Keratinocyte (primary cell): ENCODE measurements at regions not wholly inside any gene's neighbourhood (a gene's known extent, or its start where the extent isn't known, plus 50 kb on each side); places are given as distances from the start of the nearest gene placed in this dataset.

Experiments
- DNase-seq: peaks from one replicate; pipeline ENCODE4 v3.0.0-alpha.2; 2011; ENCODE audit warnings: low read depth, missing footprints, low spot score
- FAIRE-seq: peaks from 2 replicates; lab custom pipeline; 2011; peaks lifted over from hg19 to GRCh38; lab: Jason Lieb, UNC
- H2AFZ ChIP-seq: 2 replicates; pipeline ENCODE4 v1.6.0; 2012; ENCODE audit warnings: low read length, control low read depth, inconsistent platforms; ENCODE audit not compliant: control insufficient read depth
- H3K27ac ChIP-seq: 2 replicates; pipeline ENCODE4 v1.5.1; 2011; ENCODE audit warnings: low read length; ENCODE audit not compliant: control insufficient read depth, insufficient read depth
- H3K27me3 ChIP-seq: 3 replicates; pipeline ENCODE4 v1.6.0; 2011; ENCODE audit warnings: low read length; ENCODE audit not compliant: control insufficient read depth, insufficient read depth; ENCODE audit errors: extremely low read depth
- H3K36me3 ChIP-seq, 2 experiments: 2 replicates in 1 of 2; 3 replicates in 1 of 2; pipeline ENCODE4 v1.5.1; 2011; ENCODE audit warnings: low read length in 2 of 2, mild to moderate bottlenecking in 1 of 2; ENCODE audit not compliant: control insufficient read depth in 2 of 2, insufficient read depth in 2 of 2; ENCODE audit errors: extremely low read depth in 1 of 2
- H3K4me1 ChIP-seq: 3 replicates; pipeline ENCODE4 v1.5.1; 2011; ENCODE audit warnings: low read length; ENCODE audit not compliant: control insufficient read depth, insufficient read depth; ENCODE audit errors: extremely low read depth
- H3K4me2 ChIP-seq: 3 replicates; pipeline ENCODE4 v1.6.0; 2011; ENCODE audit warnings: low read depth, low read length; ENCODE audit not compliant: control insufficient read depth, insufficient read depth; ENCODE audit errors: extremely low read depth
- H3K4me3 ChIP-seq, 3 experiments: fragments of 200-600 bp in 1 of 3; sonication (generic) in 1 of 3; 2 replicates in 2 of 3; 3 replicates in 1 of 3; pipeline ENCODE4 v1.5.1; 2011 to 2016; ENCODE audit warnings: low read length in 3 of 3, mild to moderate bottlenecking in 3 of 3, control low read depth in 2 of 3, inconsistent platforms in 1 of 3, low read depth in 1 of 3, mixed read lengths in 1 of 3, mixed run types in 1 of 3, moderate library complexity in 1 of 3; ENCODE audit not compliant: control insufficient read depth in 2 of 3, insufficient read depth in 2 of 3; ENCODE audit errors: extremely low read depth in 1 of 3
- H3K79me2 ChIP-seq: 2 replicates; pipeline ENCODE4 v1.6.0; 2012; ENCODE audit warnings: low read length; ENCODE audit not compliant: control insufficient read depth, insufficient read depth
- H3K9ac ChIP-seq: 3 replicates; pipeline ENCODE4 v1.6.0; 2011; ENCODE audit warnings: low read length; ENCODE audit not compliant: control insufficient read depth, insufficient read depth; ENCODE audit errors: extremely low read depth
- H3K9me1 ChIP-seq: 3 replicates; pipeline ENCODE4 v1.6.0; 2011; ENCODE audit warnings: low read length; ENCODE audit not compliant: control insufficient read depth, insufficient read depth; ENCODE audit errors: extremely low read depth
- H3K9me3 ChIP-seq: 2 replicates; pipeline ENCODE4 v1.5.1; 2012; ENCODE audit warnings: low read depth, low read length; ENCODE audit not compliant: control insufficient read depth
- H4K20me1 ChIP-seq: 3 replicates; pipeline ENCODE4 v1.6.0; 2011; ENCODE audit warnings: low read length; ENCODE audit not compliant: control insufficient read depth, insufficient read depth; ENCODE audit errors: extremely low read depth
- EZH2 ChIP-seq: IDR thresholded peaks from one replicate; pipeline ENCODE4 v1.6.1; 2012; ENCODE audit warnings: inconsistent platforms, mild to moderate bottlenecking, low read length, moderate library complexity
- dilution Hi-C: fragments of 300-500 bp; cut with MboI; formaldehyde crosslinking; loops from one replicate; pipeline ENCODE4 v1.7.0; 2020; ENCODE audit warnings: low sequenced_read_pairs; ENCODE audit not compliant: extremely low pct_ligation_motif_present
- TF ChIP-seq, protein P1 (sequence below), 3 experiments: IDR thresholded peaks in 1 of 3; conservative IDR thresholded peaks in 1 of 3; optimal IDR thresholded peaks in 1 of 3; 2 replicates in 2 of 3; 3 replicates in 1 of 3; pipeline versions ENCODE3 to v1.5.1; 2011; ENCODE audit warnings: low read length in 3 of 3, mild to moderate bottlenecking in 3 of 3, moderate library complexity in 2 of 3, control low read depth in 1 of 3, inconsistent platforms in 1 of 3; ENCODE audit not compliant: insufficient read depth in 2 of 3; ENCODE audit errors: extremely low read depth in 1 of 3

DNA sequence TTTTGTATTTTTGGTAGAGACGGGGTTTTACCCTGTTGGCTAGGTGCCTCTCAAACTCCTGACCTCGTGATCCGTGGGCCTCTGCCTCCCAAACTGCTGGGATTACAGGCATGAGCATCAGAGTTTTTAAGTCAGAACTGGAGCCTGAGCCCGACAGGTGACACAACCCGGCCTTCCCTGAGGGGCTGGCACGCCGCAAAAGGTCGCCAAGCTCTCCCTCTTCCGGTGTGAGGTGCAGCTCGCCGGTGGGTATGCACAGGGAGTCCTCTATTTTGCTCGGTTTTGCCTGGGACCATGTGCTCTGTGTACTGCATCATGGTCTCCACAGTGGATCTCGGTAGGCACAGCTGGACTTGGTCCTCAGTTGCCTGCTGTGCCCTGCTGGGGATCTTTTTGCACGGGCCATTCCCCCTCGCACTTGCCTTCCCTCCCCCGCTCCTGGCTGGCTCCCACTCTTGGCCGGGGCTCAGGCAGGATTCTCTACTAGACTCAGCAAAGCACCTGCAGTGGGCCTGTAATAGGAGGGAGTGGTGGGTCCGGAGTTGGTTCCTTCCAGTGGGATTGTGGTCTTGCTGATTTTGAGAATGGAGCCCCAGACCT lies 101.2 kb upstream of the KLF13 start:
- no peak for DNase-seq
- Histone ChIP-seq H2AFZ (no peak overlapping the region), H3K27ac (no peak overlapping the region), H3K27me3 (peaks cover 6% of the 10 kb centered on the region), H3K36me3 (no peaks in the 10 kb centered on the region), H3K79me2 (no peaks in the 10 kb centered on the region), H4K20me1 (no peaks in the 10 kb centered on the region), H3K9me3 (no peaks in the 10 kb centered on the region), H3K9me1 (no peaks in the 10 kb centered on the region), H3K9ac (no peak overlapping the region), H3K4me3 (no peak overlapping the region), H3K4me2 (no peak overlapping the region), H3K4me1 (no peaks in the 10 kb centered on the region)
- TF ChIP-seq, protein P1, sequence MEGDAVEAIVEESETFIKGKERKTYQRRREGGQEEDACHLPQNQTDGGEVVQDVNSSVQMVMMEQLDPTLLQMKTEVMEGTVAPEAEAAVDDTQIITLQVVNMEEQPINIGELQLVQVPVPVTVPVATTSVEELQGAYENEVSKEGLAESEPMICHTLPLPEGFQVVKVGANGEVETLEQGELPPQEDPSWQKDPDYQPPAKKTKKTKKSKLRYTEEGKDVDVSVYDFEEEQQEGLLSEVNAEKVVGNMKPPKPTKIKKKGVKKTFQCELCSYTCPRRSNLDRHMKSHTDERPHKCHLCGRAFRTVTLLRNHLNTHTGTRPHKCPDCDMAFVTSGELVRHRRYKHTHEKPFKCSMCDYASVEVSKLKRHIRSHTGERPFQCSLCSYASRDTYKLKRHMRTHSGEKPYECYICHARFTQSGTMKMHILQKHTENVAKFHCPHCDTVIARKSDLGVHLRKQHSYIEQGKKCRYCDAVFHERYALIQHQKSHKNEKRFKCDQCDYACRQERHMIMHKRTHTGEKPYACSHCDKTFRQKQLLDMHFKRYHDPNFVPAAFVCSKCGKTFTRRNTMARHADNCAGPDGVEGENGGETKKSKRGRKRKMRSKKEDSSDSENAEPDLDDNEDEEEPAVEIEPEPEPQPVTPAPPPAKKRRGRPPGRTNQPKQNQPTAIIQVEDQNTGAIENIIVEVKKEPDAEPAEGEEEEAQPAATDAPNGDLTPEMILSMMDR (optimal IDR thresholded peaks at IDR 0.05 in 1 of 3, IDR thresholded peaks at IDR 0.05 in 1 of 3, conservative IDR thresholded peaks at IDR 0.05 in 1 of 3; ENCODE audit: extremely low read depth in 1 of 3, insufficient read depth in 2 of 3, low read length in 3 of 3), result no peak
- TF ChIP-seq EZH2, result no peak
- dilution Hi-C loops, result no loop called here
- FAIRE-seq, result no peak

DNA sequence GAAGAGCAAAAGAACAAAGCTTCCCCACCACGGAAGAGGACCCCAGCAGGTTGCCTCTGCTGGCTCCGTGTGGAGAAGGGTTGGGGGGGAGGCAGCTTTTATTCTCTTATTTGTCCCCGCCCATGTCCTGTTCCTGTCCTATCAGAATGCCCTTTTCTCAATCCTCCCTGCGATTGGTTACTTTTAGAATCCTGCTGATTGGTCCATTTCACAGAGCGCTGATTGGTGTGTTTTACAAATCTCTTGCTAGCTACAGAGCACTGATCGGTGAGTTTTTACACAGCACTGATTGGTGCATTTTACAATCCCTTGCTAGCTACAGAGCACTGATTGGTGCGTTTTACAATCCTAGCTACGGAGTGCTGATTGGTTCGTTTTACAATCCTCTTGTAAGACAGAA lies 100.6 kb upstream of the KLF13 start:
- DNase-seq, result no peak
- no peaks in the 10 kb centered on the region for H3K9me1 ChIP-seq
- no peak for FAIRE-seq
- no peak overlapping the region for H3K9ac ChIP-seq
- H3K27ac ChIP-seq, result no peak overlapping the region
- no peak for TF ChIP-seq EZH2
- TF ChIP-seq, protein P1 (optimal IDR thresholded peaks at IDR 0.05 in 1 of 3, IDR thresholded peaks at IDR 0.05 in 1 of 3, conservative IDR thresholded peaks at IDR 0.05 in 1 of 3; ENCODE audit: extremely low read depth in 1 of 3, insufficient read depth in 2 of 3, low read length in 3 of 3), result no peak
- no peaks in the 10 kb centered on the region for H3K79me2 ChIP-seq
- H4K20me1 ChIP-seq, result no peaks in the 10 kb centered on the region
- peaks cover 6% of the 10 kb centered on the region for H3K27me3 ChIP-seq
- H3K4me2 ChIP-seq, result no peak overlapping the region
- dilution Hi-C loops, result no loop called here
- H3K9me3 ChIP-seq, result no peaks in the 10 kb centered on the region
- H2AFZ ChIP-seq, result no peak overlapping the region
- H3K36me3 ChIP-seq, result no peaks in the 10 kb centered on the region
- no peak overlapping the region for H3K4me3 ChIP-seq
- H3K4me1 ChIP-seq, result no peaks in the 10 kb centered on the region
